ENCODE measurements at regions not wholly inside any gene's neighbourhood (a gene's known extent, or its start where the extent isn't known, plus 50 kb on each side); places are given as distances from the start of the nearest gene placed in this dataset.

GRCh38 chr20:50252701-50253100 lies 62.1 kb downstream of the CEBPB start:
- WGBS, result 86% methylated on average over 7 of the region's 7 CpGs
- intact Hi-C loops (cut with DNase I), result no loop called here
- Histone ChIP-seq H3K36me3 (no peaks in the 10 kb centered on the region), H3K27ac (no peak overlapping the region), H3K9me3 (no peaks in the 10 kb centered on the region), H3K27me3 (replicated peaks; ENCODE audit: insufficient read depth) (no peaks in the 10 kb centered on the region), H3K4me3 (no peak overlapping the region), H3K4me1 (replicated peaks) (no peaks in the 10 kb centered on the region)
- DNase-seq (ENCODE audit: low spot score), result no peak
- TF ChIP-seq CTCF (IDR thresholded peaks at IDR 0.05) (no peak), POLR2A (IDR thresholded peaks at IDR 0.05) (no peak), POLR2AphosphoS5 (IDR thresholded peaks at IDR 0.05) (no peak)

- H3K9me3 ChIP-seq, result no peaks in the 10 kb centered on the region
- no peak overlapping the region for H3K27ac ChIP-seq
- no peaks in the 10 kb centered on the region for H3K4me1 ChIP-seq (replicated peaks)
- H3K4me3 ChIP-seq, result no peak overlapping the region
- no peak for TF ChIP-seq POLR2A (IDR thresholded peaks at IDR 0.05)
- no peak for TF ChIP-seq POLR2AphosphoS5 (IDR thresholded peaks at IDR 0.05)
- no peak for TF ChIP-seq CTCF (IDR thresholded peaks at IDR 0.05)
- H3K27me3 ChIP-seq (replicated peaks; ENCODE audit: insufficient read depth), result no peaks in the 10 kb centered on the region
- DNase-seq (ENCODE audit: low spot score), result no peak
- no peaks in the 10 kb centered on the region for H3K36me3 ChIP-seq
- 89% methylated on average over 10 of the region's 10 CpGs for WGBS
- intact Hi-C loops (cut with DNase I), result no loop called here
Measured at GRCh38 chr20:50253101-50253500, 62.5 kb downstream of the CEBPB start.

GRCh38 chr20:50254466-50255079 lies 63.9 kb downstream of the CEBPB start:
- intact Hi-C loops (cut with DNase I), result no loop called here
- WGBS, result 78% methylated on average over 11 of the region's 11 CpGs

GRCh38 chr20:50256577-50256976 lies 65.9 kb downstream of the CEBPB start:
- no peak for DNase-seq (ENCODE audit: low spot score)
- no peak overlapping the region for H3K27ac ChIP-seq
- intact Hi-C loops (cut with DNase I), result no loop called here
- H3K27me3 ChIP-seq (replicated peaks; ENCODE audit: insufficient read depth), result no peaks in the 10 kb centered on the region
- no peaks in the 10 kb centered on the region for H3K4me1 ChIP-seq (replicated peaks)
- H3K36me3 ChIP-seq, result no peaks in the 10 kb centered on the region
- WGBS, result 62% methylated on average over 6 of the region's 6 CpGs
- TF ChIP-seq POLR2AphosphoS5 (IDR thresholded peaks at IDR 0.05), result no peak
- TF ChIP-seq CTCF (IDR thresholded peaks at IDR 0.05), result no peak
- no peak for TF ChIP-seq POLR2A (IDR thresholded peaks at IDR 0.05)
- H3K9me3 ChIP-seq, result no peaks in the 10 kb centered on the region
- H3K4me3 ChIP-seq, result no peak overlapping the region

More at GRCh38 chr20:50254466-50255079, 63.9 kb downstream of the CEBPB start:
- Histone ChIP-seq H3K9me3 (no peaks in the 10 kb centered on the region), H3K27me3 (replicated peaks; ENCODE audit: insufficient read depth) (no peaks in the 10 kb centered on the region), H3K27ac (no peak overlapping the region), H3K4me1 (replicated peaks) (no peaks in the 10 kb centered on the region), H3K36me3 (no peaks in the 10 kb centered on the region), H3K4me3 (no peak overlapping the region)
- no peak for DNase-seq (ENCODE audit: low spot score)
- TF ChIP-seq POLR2A (IDR thresholded peaks at IDR 0.05), result no peak
- TF ChIP-seq CTCF (IDR thresholded peaks at IDR 0.05), result no peak
- no peak for TF ChIP-seq POLR2AphosphoS5 (IDR thresholded peaks at IDR 0.05)

GRCh38 chr20:50257860-50258259 lies 67.2 kb downstream of the CEBPB start:
- intact Hi-C loops (cut with DNase I), result no loop called here
- H3K4me1 ChIP-seq (replicated peaks), result no peaks in the 10 kb centered on the region
- no peaks in the 10 kb centered on the region for H3K27me3 ChIP-seq (replicated peaks; ENCODE audit: insufficient read depth)
- no peaks in the 10 kb centered on the region for H3K9me3 ChIP-seq
- no peak for TF ChIP-seq POLR2A (IDR thresholded peaks at IDR 0.05)
- TF ChIP-seq POLR2AphosphoS5 (IDR thresholded peaks at IDR 0.05), result no peak
- TF ChIP-seq CTCF (IDR thresholded peaks at IDR 0.05), result no peak
- 94% methylated on average over 8 of the region's 8 CpGs for WGBS
- no peaks in the 10 kb centered on the region for H3K36me3 ChIP-seq
- no peak overlapping the region for H3K4me3 ChIP-seq
- H3K27ac ChIP-seq, result no peak overlapping the region
- no peak for DNase-seq (ENCODE audit: low spot score)
